Liver (tissue), 3 donors: ENCODE measurements at regions not wholly inside any gene's neighbourhood (a gene's known extent, or its start where the extent isn't known, plus 50 kb on each side); places are given as distances from the start of the nearest gene placed in this dataset.

Experiments
- CTCF ChIP-seq: fragments of 150-350 bp; IDR thresholded peaks from 2 replicates; pipeline ENCODE4 v1.5.1; 2017; ENCODE audit warnings: improper control_type of control experiment, low read depth, low read length; ENCODE audit not compliant: missing input control
- GABPA ChIP-seq, 2 donors: IDR thresholded peaks in 1 of 2; conservative IDR thresholded peaks in 1 of 2; 2 replicates each; pipeline ENCODE4 v1.6.1; 2016; ENCODE audit warnings: antibody characterized with exemption in 2 of 2, mild to moderate bottlenecking in 1 of 2, moderate library complexity in 1 of 2
- HNF4G ChIP-seq: IDR thresholded peaks from 2 replicates; pipeline ENCODE4 v1.6.1; 2016; ENCODE audit warnings: antibody characterized with exemption
- JUND ChIP-seq, 2 donors: IDR thresholded peaks; 2 replicates each; pipeline ENCODE4 v1.6.1; 2016; ENCODE audit warnings: antibody characterized with exemption in 2 of 2
- MAX ChIP-seq: IDR thresholded peaks from 2 replicates; pipeline ENCODE4 v1.6.1; 2016; ENCODE audit warnings: antibody characterized with exemption
- REST ChIP-seq: IDR thresholded peaks from 2 replicates; pipeline ENCODE4 v1.6.1; 2016; ENCODE audit warnings: antibody characterized with exemption, mild to moderate bottlenecking
- RXRA ChIP-seq, 2 donors: IDR thresholded peaks; 2 replicates each; pipeline ENCODE4 v1.6.1; 2017 to 2018; ENCODE audit warnings: antibody characterized with exemption in 2 of 2, mild to moderate bottlenecking in 1 of 2
- SP1 ChIP-seq: IDR thresholded peaks from 2 replicates; pipeline ENCODE4 v1.6.1; 2018; ENCODE audit warnings: antibody characterized with exemption, mild to moderate bottlenecking
- TAF1 ChIP-seq: conservative IDR thresholded peaks from 2 replicates; pipeline ENCODE4 v1.6.1; 2016; ENCODE audit warnings: antibody characterized with exemption, mild to moderate bottlenecking
- ZBTB33 ChIP-seq: IDR thresholded peaks from 2 replicates; pipeline ENCODE4 v1.6.1; 2016; ENCODE audit warnings: antibody characterized with exemption
- donor health status: healthy.
- donor health status: healthy.

GRCh38 chr2:65514555-65515195, 82.3 kb upstream of the SPRED2 start:
- TF ChIP-seq CTCF (no peak), ZBTB33 (no peak), REST (no peak), HNF4G (no peak), JUND (IDR thresholded peaks at IDR 0.05) (no peak), SP1 (no peak), MAX (no peak), TAF1 (no peak), RXRA (IDR thresholded peaks at IDR 0.05) (no peak), GABPA (IDR thresholded peaks at IDR 0.05 in 1 of 2, conservative IDR thresholded peaks at IDR 0.05 in 1 of 2) (no peak)
